ENCODE measurements at regions not wholly inside any gene's neighbourhood (a gene's known extent, or its start where the extent isn't known, plus 50 kb on each side); places are given as distances from the start of the nearest gene placed in this dataset.

DNA sequence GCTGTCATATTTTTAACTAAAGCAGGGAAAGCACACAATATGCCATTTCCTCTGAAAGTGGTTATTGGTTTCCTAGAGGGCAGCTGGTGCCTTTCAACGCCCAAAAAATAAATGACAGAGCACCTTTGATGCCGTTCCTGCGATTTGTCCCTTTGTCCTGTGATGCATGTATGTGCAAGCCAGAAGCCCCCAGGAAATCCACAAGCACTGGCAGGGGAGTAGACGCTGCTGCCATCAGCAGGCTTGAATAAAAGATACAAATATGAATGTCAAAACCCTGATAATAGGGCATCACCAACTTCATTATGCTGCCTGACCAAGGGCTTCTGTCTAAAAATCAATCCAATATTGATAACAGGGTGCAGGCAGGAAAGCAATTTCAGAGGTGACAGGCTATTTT, 246.1 kb downstream of the FBXO15 start:
- Histone ChIP-seq H3K9me3 (no peaks in the 10 kb centered on the region), H3K4me1 (no peaks in the 10 kb centered on the region), H3K4me3 (no peak overlapping the region), H3K27me3 (no peaks in the 10 kb centered on the region), H3K27ac (no peak overlapping the region), H3K36me3 (no peaks in the 10 kb centered on the region)
- ATAC-seq (no peak), FAIRE-seq (no peak), DNase-seq (no peak)
- intact Hi-C loops (cut with DNase I), result no loop called here
- TF ChIP-seq, protein P1, sequence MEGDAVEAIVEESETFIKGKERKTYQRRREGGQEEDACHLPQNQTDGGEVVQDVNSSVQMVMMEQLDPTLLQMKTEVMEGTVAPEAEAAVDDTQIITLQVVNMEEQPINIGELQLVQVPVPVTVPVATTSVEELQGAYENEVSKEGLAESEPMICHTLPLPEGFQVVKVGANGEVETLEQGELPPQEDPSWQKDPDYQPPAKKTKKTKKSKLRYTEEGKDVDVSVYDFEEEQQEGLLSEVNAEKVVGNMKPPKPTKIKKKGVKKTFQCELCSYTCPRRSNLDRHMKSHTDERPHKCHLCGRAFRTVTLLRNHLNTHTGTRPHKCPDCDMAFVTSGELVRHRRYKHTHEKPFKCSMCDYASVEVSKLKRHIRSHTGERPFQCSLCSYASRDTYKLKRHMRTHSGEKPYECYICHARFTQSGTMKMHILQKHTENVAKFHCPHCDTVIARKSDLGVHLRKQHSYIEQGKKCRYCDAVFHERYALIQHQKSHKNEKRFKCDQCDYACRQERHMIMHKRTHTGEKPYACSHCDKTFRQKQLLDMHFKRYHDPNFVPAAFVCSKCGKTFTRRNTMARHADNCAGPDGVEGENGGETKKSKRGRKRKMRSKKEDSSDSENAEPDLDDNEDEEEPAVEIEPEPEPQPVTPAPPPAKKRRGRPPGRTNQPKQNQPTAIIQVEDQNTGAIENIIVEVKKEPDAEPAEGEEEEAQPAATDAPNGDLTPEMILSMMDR (IDR thresholded peaks at IDR 0.05), result no peak
- 26 to 30% methylated on average over 4 of the region's 4 CpGs for whole genome bisulfite sequencing, 2 donors

DNA sequence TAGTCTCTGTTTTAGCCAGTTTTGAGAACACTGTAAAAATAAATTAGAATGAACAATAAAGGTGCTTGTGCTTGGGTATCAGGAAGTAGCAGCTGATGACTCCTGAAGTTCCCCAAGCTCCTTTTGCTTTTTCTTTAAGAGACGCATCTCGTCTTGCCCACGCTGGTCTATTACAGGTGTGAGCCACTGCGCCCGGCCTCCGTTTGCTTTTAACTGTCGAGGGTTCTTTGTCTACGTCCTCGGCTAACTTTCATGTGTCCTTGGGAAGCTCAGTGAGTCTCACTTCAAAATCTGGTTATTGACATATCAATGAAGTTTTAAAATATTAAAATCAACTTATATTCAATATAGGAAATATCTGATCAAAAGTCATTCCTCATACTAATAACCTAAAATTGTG, 246.5 kb downstream of the FBXO15 start:
- DNase-seq (no peak), FAIRE-seq (no peak), ATAC-seq (no peak)
- Histone ChIP-seq H3K4me3 (no peak overlapping the region), H3K4me1 (no peaks in the 10 kb centered on the region), H3K36me3 (no peaks in the 10 kb centered on the region), H3K27me3 (no peaks in the 10 kb centered on the region), H3K9me3 (no peaks in the 10 kb centered on the region), H3K27ac (no peak overlapping the region)
- intact Hi-C loops (cut with DNase I), result no loop called here
- TF ChIP-seq, protein P1 (IDR thresholded peaks at IDR 0.05), result no peak
- WGBS, 2 donors, result 36 to 56% methylated on average over 9 of the region's 9 CpGs

DNA sequence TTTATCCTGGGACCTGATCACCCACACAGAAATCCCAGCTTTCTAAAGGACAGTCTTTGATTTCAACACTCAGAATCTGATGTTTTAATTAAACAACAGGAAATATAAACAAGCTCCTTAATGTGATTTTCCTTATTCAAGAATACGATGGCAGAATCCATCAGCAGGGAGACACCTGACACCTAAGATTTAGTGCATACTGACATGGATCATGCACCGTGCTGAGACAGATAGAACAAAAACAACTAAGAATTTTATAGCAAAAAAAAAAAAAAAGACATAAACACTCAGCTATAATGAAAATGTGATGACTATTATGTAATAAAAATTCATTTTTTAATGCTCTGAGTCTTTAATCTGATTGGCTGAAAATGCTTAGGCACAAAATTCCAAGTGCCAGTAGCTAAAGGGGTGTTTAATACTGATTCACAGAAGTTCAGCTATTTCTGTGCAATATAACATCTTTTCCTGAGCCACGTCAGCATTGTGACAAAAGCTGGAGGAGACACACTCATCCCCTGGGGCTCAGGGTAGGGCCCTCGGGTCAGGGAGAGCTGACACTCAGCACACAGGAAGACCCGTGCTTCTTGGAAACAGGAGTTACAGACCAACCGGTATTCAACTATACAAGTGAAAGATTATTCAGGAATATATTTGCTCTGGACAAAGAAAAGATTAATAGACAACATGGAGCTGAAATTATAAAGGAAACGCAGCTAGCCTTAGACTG, 247.4 kb downstream of the FBXO15 start:
- no peaks in the 10 kb centered on the region for H3K9me3 ChIP-seq
- H3K36me3 ChIP-seq, result no peaks in the 10 kb centered on the region
- no peak for ATAC-seq
- intact Hi-C loops (cut with DNase I), result no loop called here
- no peak for FAIRE-seq
- 35 to 49% methylated on average over 7 of the region's 7 CpGs for whole genome bisulfite sequencing, 2 donors
- TF ChIP-seq, protein P1 (IDR thresholded peaks at IDR 0.05), result no peak
- DNase-seq, result no peak
- H3K4me1 ChIP-seq, result no peaks in the 10 kb centered on the region
- H3K4me3 ChIP-seq, result no peak overlapping the region
- H3K27ac ChIP-seq, result no peak overlapping the region
- no peaks in the 10 kb centered on the region for H3K27me3 ChIP-seq

DNA sequence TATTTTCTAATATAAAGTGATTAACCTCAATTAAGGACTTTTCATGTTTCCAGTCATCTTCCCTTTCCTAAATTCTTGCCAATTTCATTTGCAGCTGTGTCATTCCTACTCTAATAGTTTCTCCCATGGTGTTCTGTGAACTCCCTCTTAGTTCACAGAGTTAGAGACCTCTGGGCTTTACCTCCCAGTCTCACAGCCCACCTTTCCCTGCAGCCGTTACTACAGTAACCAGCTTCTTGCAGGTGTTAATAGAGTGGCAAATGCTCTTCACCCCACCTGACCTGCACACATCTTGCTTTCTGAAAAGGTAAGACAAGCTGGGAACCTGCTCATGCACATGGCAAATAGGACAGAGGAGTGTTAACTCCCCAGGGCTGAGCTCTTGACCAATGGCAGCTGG, 250.1 kb downstream of the FBXO15 start:
- ATAC-seq (no peak), FAIRE-seq (no peak), DNase-seq (no peak)

DNA sequence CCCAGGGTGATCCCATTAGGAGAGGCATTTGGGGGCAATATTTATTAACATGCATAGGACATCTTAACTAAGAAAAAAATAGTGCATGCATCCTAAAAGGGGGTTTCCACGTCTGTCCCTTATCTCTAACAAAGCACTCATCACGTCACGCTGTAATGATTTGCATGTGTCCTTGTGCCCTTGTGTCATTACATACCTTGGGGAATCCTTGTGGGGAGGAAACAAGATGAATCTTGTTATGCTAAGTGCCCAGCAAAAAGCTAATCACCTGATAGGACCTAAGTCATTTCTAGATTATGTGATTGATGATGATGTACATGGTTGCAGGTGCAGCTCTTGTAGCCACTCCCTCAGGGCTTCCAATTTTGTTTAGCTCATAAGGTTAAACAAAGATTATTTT, 250.9 kb downstream of the FBXO15 start:
- Histone ChIP-seq H3K9me3 (no peaks in the 10 kb centered on the region), H3K4me1 (no peaks in the 10 kb centered on the region), H3K27ac (no peak overlapping the region), H3K36me3 (no peaks in the 10 kb centered on the region), H3K27me3 (no peaks in the 10 kb centered on the region), H3K4me3 (no peak overlapping the region)
- TF ChIP-seq, protein P1 (IDR thresholded peaks at IDR 0.05), result no peak
- ATAC-seq (no peak), FAIRE-seq (no peak), DNase-seq (no peak)
- intact Hi-C loops (cut with DNase I), result no loop called here
- WGBS, 2 donors, result 35 to 54% methylated on average over 3 of the region's 3 CpGs

More for the DNA sequence above, 250.1 kb downstream of the FBXO15 start:
- H3K36me3 ChIP-seq, result no peaks in the 10 kb centered on the region
- TF ChIP-seq, protein P1 (IDR thresholded peaks at IDR 0.05), result no peak
- H3K27ac ChIP-seq, result no peak overlapping the region
- H3K4me1 ChIP-seq, result no peaks in the 10 kb centered on the region
- H3K4me3 ChIP-seq, result no peak overlapping the region
- no peaks in the 10 kb centered on the region for H3K27me3 ChIP-seq
- intact Hi-C loops (cut with DNase I), result no loop called here
- WGBS, 2 donors, result 39 to 50% methylated on average over 1 of the region's 1 CpG
- no peaks in the 10 kb centered on the region for H3K9me3 ChIP-seq
